ENCODE measurements at regions not wholly inside any gene's neighbourhood (a gene's known extent, or its start where the extent isn't known, plus 50 kb on each side); places are given as distances from the start of the nearest gene placed in this dataset.

DNA sequence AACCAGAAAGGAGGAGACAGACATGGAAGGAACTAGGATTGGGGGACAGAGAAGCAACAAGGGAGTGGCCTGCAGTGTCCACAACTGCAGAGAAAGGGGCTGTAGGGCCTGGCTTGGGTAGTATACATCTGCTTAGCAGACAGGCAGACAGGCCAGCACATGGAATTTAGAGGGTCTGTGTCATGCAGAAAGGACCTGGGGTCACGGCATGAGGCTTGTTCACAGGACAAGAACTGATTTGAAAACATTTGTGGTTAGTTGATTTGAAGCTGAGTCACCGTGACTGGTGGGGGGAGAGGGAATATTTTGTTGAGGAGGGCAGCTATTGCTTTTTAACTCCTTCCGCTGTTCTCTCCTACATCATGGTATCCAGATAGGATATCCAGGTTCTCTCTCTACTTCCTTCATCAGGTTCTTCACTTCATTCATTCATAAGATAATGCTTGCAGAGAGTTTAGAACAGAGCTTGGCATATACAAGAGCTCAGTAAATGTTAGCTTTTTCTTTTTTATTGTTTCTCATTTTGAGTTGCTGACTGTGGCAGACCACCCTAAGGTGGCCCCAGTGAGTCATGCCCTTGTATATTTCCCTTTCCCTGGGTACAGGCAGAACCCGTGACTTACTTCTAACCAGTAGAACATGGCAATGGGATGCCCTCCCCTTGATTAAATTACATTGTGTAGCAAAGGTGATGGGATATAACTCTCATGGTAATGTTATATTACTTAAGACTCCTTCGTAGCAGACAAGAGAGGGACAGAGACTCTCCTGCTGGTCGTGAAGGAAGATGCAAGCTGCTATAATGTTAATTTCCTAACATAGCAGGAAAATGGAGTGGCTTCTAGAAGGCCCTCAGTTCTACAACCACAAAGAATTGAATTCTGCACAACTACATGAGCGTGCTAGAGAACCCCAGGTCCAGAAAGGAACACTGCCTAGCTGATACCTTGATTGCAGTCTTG, 95.0 kb upstream of the NMNAT3 start:
- TF ChIP-seq, protein P1, sequence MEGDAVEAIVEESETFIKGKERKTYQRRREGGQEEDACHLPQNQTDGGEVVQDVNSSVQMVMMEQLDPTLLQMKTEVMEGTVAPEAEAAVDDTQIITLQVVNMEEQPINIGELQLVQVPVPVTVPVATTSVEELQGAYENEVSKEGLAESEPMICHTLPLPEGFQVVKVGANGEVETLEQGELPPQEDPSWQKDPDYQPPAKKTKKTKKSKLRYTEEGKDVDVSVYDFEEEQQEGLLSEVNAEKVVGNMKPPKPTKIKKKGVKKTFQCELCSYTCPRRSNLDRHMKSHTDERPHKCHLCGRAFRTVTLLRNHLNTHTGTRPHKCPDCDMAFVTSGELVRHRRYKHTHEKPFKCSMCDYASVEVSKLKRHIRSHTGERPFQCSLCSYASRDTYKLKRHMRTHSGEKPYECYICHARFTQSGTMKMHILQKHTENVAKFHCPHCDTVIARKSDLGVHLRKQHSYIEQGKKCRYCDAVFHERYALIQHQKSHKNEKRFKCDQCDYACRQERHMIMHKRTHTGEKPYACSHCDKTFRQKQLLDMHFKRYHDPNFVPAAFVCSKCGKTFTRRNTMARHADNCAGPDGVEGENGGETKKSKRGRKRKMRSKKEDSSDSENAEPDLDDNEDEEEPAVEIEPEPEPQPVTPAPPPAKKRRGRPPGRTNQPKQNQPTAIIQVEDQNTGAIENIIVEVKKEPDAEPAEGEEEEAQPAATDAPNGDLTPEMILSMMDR (IDR thresholded peaks at IDR 0.05), result no peak
- TF ChIP-seq POLR2A (IDR thresholded peaks at IDR 0.05) (no peak), POLR2AphosphoS5 (IDR thresholded peaks at IDR 0.05; ENCODE audit: insufficient read depth in 1 of 2, low read depth in 1 of 2) (no peak)
